ENCODE measurements at regions not wholly inside any gene's neighbourhood (a gene's known extent, or its start where the extent isn't known, plus 50 kb on each side); places are given as distances from the start of the nearest gene placed in this dataset.

DNA sequence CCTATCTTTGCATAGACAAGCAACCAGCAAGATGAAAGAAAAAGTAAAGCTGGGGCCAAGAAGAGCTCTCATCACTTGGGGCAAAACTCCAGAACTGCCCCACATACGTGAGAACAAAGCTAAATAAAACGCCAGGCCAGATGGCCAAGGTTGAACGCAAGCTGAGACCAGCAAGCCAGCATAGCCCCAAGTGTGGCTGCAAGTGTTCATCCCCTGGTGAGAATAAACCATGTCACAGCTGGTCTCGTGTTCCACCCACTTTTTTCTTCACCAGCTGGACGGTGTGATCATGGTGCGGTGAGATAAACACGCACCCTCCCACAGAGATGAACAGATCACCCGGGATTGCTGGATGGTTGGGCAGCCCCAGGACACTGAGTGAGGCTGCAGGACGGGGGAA, 109.6 kb upstream of the CACNA1A start:
- no peak for TF ChIP-seq CTCF (conservative IDR thresholded peaks at IDR 0.05)
- H3K27ac ChIP-seq = no peak overlapping the region

- H3K27ac ChIP-seq = peak overlapping the region; percentile 40
- no peak for TF ChIP-seq CTCF (conservative IDR thresholded peaks at IDR 0.05)
These were observed 107.2 kb upstream of the CACNA1A start for GRCh38 chr19:13613447-13613846.

DNA sequence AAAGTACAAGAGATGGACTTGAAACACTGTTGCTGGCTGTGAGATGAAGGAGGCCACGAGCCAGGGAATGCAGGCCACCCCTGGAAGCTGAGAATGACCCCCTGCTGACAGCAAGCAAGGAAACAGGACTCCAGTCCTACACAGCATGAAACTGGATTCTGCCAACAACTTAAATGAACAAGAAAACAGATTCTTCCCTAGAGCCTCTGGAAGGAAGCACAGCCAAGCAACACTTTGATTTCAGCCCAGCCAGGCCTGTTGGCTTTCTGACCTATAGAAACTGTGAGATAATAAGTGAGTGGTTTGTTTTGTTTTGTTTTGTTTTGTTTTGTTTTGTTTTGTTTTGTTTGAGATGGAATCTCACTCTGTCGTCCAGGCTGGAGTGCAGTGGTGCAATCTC, 105.3 kb upstream of the CACNA1A start:
- TF ChIP-seq CTCF (conservative IDR thresholded peaks at IDR 0.05) = no peak
- H3K27ac ChIP-seq = no peak overlapping the region

DNA sequence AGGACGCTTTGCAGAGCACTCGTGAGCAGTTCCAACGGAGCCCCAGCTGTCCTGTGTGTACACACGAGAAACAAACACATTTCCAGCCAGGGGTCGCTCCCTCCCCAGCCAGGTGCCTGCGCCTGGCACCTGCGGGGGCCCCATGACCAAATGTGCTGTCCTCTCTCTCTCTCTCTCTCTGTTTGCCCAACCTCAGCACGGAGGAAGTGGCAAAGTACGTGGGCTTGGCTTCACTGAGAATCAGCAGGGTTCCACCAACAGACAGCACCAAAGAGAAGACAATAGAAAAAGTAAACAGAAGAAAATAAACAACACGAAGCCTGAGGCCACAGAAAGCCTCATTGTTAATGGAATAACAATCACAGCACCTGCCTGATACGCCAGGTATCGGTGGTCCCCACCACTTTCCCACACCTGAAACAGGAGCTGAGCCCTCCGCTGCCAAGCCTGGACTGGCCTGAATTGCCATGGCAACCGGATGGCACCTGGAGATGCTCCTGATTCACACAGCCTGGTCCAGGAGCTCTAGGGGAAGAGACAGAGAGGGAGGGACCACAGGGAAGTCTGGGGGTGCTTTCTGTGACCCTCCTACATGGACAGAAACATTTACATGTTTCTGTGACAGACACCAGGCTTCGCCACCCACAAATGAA, 103.9 kb upstream of the CACNA1A start:
- peak; percentile 48 for TF ChIP-seq CTCF (conservative IDR thresholded peaks at IDR 0.05)
- peak overlapping the region; percentile 34 for H3K27ac ChIP-seq

DNA sequence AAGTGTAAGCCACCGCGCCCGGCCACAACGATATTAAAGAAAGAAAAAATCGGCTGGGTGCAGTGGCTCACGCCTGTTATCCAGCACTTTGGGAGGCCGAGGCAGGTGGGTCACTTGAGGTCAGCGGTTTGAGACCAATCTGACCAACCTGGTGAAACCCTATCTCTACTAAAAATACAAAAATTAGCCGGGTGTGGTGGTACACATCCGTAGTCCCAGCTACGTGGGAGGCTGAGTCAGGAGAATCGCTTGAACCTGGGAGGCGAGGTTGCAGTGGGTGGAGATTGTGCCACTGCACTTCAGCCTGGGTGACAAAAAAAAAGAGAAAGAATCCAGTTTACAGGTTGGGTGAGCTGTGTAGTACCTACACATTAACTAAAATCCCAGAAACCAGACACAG, 99.9 kb upstream of the CACNA1A start:
- no peak for TF ChIP-seq CTCF (conservative IDR thresholded peaks at IDR 0.05)

GRCh38 chr19:13604902-13605586, 98.8 kb upstream of the CACNA1A start:
- H3K27ac ChIP-seq = no peak overlapping the region

More for the DNA sequence above, 99.9 kb upstream of the CACNA1A start:
- H3K27ac ChIP-seq = no peak overlapping the region

GRCh38 chr19:13600802-13601201, 94.5 kb upstream of the CACNA1A start:
- H3K27ac ChIP-seq = no peak overlapping the region
- TF ChIP-seq CTCF (conservative IDR thresholded peaks at IDR 0.05) = no peak

More at GRCh38 chr19:13604902-13605586, 98.8 kb upstream of the CACNA1A start:
- TF ChIP-seq CTCF (conservative IDR thresholded peaks at IDR 0.05) = no peak
